ENCODE measurements at regions not wholly inside any gene's neighbourhood (a gene's known extent, or its start where the extent isn't known, plus 50 kb on each side); places are given as distances from the start of the nearest gene placed in this dataset.

DNA sequence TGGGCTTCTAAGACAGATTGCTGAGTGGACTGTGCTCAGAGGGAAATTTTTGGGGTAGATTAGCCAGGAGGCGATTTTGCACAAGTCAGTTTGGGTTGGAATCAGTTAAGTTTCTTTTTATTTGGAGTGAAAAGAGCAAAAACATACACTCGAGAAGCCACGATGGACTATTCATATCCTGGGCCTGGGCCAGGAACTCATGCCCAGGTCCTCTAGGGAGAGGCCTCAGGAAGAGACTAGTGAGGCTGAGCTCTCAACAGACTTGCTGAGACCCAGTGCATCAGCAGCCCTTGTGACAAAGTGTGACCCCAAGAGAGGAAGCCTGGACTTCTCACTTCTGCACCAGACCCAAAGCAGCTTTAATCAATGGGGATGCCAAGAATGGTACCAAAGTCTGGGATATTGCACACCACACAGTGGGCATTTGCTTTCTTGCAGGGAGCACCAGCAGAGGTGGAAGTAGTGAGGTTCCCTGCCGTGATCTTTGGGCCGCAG is 61.6 kb upstream of the MAFB start:
- no peaks in the 10 kb centered on the region for H4K20me1 ChIP-seq (ENCODE audit: control insufficient read depth, insufficient read depth, low read depth, low read length)
- no peaks in the 10 kb centered on the region for H3K9me3 ChIP-seq (ENCODE audit: control insufficient read depth, insufficient read depth, low read length)
- H3K79me2 ChIP-seq (ENCODE audit: control insufficient read depth, low read length): no peaks in the 10 kb centered on the region
- peaks cover 12% of the 10 kb centered on the region for H3K4me1 ChIP-seq (ENCODE audit: control insufficient read depth, low read length)
- H3K36me3 ChIP-seq (ENCODE audit: control insufficient read depth, low read length): no peaks in the 10 kb centered on the region
- no peak overlapping the region for H3K4me3 ChIP-seq (ENCODE audit: low read length)
- H3K9me2 ChIP-seq (replicated peaks; ENCODE audit: control insufficient read depth, low read length): no peaks in the 10 kb centered on the region
- H3K4me2 ChIP-seq (ENCODE audit: low read length): no peak overlapping the region
- no peak overlapping the region for H3K27ac ChIP-seq (ENCODE audit: low read depth, low read length)
- no peaks in the 10 kb centered on the region for H3F3A ChIP-seq (ENCODE audit: control insufficient read depth, insufficient read depth)
- no peaks in the 10 kb centered on the region for H3K27me3 ChIP-seq (ENCODE audit: control insufficient read depth, low read length)
- TF ChIP-seq, protein P1, sequence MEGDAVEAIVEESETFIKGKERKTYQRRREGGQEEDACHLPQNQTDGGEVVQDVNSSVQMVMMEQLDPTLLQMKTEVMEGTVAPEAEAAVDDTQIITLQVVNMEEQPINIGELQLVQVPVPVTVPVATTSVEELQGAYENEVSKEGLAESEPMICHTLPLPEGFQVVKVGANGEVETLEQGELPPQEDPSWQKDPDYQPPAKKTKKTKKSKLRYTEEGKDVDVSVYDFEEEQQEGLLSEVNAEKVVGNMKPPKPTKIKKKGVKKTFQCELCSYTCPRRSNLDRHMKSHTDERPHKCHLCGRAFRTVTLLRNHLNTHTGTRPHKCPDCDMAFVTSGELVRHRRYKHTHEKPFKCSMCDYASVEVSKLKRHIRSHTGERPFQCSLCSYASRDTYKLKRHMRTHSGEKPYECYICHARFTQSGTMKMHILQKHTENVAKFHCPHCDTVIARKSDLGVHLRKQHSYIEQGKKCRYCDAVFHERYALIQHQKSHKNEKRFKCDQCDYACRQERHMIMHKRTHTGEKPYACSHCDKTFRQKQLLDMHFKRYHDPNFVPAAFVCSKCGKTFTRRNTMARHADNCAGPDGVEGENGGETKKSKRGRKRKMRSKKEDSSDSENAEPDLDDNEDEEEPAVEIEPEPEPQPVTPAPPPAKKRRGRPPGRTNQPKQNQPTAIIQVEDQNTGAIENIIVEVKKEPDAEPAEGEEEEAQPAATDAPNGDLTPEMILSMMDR (IDR thresholded peaks at IDR 0.05; ENCODE audit: low read depth, low read length, poor library complexity, severe bottlenecking): no peak
- no peak for TF ChIP-seq EZH2phosphoT487 (IDR thresholded peaks at IDR 0.05; ENCODE audit: borderline replicate concordance, low read length)

DNA sequence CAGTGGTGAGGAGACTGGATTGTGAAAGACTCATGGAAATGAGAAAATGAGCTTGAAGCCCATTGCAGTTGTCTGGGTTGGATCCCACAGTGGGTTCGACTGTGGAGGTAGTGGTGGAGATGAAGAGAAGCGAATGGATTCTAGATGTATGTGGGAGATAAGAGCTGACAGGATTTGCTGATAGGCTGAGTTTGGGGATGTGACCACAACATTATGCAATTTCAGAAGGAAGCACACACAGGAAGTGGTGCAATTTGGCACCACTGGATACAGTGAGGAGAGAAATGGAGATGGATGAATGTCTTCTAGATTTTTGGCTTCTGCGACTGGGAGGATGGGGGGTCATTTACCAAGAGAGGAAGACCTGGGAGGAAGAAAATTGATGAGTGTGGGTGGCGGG is 64.4 kb upstream of the MAFB start:
- H3K9me3 ChIP-seq (ENCODE audit: control insufficient read depth, insufficient read depth, low read length): no peaks in the 10 kb centered on the region
- no peaks in the 10 kb centered on the region for H3K79me2 ChIP-seq (ENCODE audit: control insufficient read depth, low read length)
- H3K27me3 ChIP-seq (ENCODE audit: control insufficient read depth, low read length): no peaks in the 10 kb centered on the region
- H3K9me2 ChIP-seq (replicated peaks; ENCODE audit: control insufficient read depth, low read length): no peaks in the 10 kb centered on the region
- peaks cover 6% of the 10 kb centered on the region for H3K4me1 ChIP-seq (ENCODE audit: control insufficient read depth, low read length)
- no peaks in the 10 kb centered on the region for H4K20me1 ChIP-seq (ENCODE audit: control insufficient read depth, insufficient read depth, low read depth, low read length)
- no peaks in the 10 kb centered on the region for H3K36me3 ChIP-seq (ENCODE audit: control insufficient read depth, low read length)
- TF ChIP-seq EZH2phosphoT487 (IDR thresholded peaks at IDR 0.05; ENCODE audit: borderline replicate concordance, low read length): no peak
- no peak overlapping the region for H3K4me2 ChIP-seq (ENCODE audit: low read length)
- no peak overlapping the region for H3K4me3 ChIP-seq (ENCODE audit: low read length)
- H3K27ac ChIP-seq (ENCODE audit: low read depth, low read length): no peak overlapping the region
- H3F3A ChIP-seq (ENCODE audit: control insufficient read depth, insufficient read depth): no peaks in the 10 kb centered on the region

DNA sequence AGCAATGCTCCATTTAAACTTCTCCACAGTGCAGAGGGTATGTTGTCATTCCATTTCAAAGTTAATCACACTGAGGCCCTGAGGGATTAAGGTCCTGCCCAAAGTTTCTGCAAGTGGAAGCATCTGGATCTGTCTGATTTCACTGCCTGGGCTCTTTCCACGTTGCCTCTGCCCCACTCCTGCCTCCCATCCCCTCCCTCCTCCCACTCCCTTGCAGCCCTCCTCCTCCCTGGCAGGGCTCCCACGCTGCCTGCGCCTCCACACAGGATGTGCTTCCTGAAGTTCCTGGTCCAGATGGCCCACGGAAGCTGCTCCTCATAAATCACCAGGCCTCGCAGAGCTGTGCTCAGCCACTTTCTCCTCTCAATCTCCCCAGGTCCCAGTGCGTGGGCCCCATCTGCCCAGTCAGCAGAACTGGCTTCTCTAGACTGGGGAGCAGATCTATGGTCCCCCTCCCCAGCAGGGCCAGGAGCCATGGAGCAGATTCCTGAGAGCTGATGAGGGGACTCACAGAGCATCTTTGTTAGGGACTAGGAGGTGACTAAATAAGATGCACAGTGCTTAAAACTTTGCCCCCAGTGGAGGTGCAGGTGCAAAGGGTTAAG is 65.4 kb upstream of the MAFB start:
- Histone ChIP-seq H3K4me1 (ENCODE audit: control insufficient read depth, low read length) (peaks cover 6% of the 10 kb centered on the region), H3K9me2 (replicated peaks; ENCODE audit: control insufficient read depth, low read length) (no peaks in the 10 kb centered on the region), H3K36me3 (ENCODE audit: control insufficient read depth, low read length) (no peaks in the 10 kb centered on the region), H3K4me2 (ENCODE audit: low read length) (no peak overlapping the region), H3K79me2 (ENCODE audit: control insufficient read depth, low read length) (no peaks in the 10 kb centered on the region), H3K9me3 (ENCODE audit: control insufficient read depth, insufficient read depth, low read length) (no peaks in the 10 kb centered on the region), H3K27me3 (ENCODE audit: control insufficient read depth, low read length) (no peaks in the 10 kb centered on the region), H3K4me3 (ENCODE audit: low read length) (no peak overlapping the region), H3K27ac (ENCODE audit: low read depth, low read length) (no peak overlapping the region), H3F3A (ENCODE audit: control insufficient read depth, insufficient read depth) (no peaks in the 10 kb centered on the region), H4K20me1 (ENCODE audit: control insufficient read depth, insufficient read depth, low read depth, low read length) (no peaks in the 10 kb centered on the region)
- TF ChIP-seq, protein P1 (IDR thresholded peaks at IDR 0.05; ENCODE audit: low read depth, low read length, poor library complexity, severe bottlenecking): no peak
- TF ChIP-seq EZH2phosphoT487 (IDR thresholded peaks at IDR 0.05; ENCODE audit: borderline replicate concordance, low read length): no peak

DNA sequence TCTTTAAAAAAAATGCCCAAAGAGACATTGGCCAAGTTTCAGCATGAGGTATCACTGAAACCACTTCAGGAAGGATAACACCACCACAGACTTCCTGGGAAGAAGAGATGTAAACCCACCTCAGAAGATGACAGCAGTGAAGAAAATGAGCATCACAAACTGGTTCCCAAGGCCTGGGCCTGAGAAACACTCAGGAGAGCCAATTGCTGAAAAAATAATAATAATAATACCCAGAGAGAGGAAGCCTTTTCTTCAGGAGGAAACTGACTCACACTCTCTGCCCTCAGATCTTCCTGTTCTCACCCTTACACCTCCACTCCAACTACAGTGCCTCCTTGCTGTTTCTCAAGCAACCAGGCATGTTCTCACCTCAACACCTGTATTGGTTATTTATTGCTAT is 68.1 kb upstream of the MAFB start:
- H3K9me3 ChIP-seq (ENCODE audit: control insufficient read depth, insufficient read depth, low read length): no peaks in the 10 kb centered on the region
- no peak overlapping the region for H3K27ac ChIP-seq (ENCODE audit: low read depth, low read length)
- H3K4me2 ChIP-seq (ENCODE audit: low read length): no peak overlapping the region
- TF ChIP-seq, protein P1 (IDR thresholded peaks at IDR 0.05; ENCODE audit: low read depth, low read length, poor library complexity, severe bottlenecking): no peak
- TF ChIP-seq EZH2phosphoT487 (IDR thresholded peaks at IDR 0.05; ENCODE audit: borderline replicate concordance, low read length): no peak
- no peaks in the 10 kb centered on the region for H3K27me3 ChIP-seq (ENCODE audit: control insufficient read depth, low read length)
- no peaks in the 10 kb centered on the region for H3K79me2 ChIP-seq (ENCODE audit: control insufficient read depth, low read length)
- no peaks in the 10 kb centered on the region for H3K9me2 ChIP-seq (replicated peaks; ENCODE audit: control insufficient read depth, low read length)
- H3K36me3 ChIP-seq (ENCODE audit: control insufficient read depth, low read length): no peaks in the 10 kb centered on the region
- peaks cover 6% of the 10 kb centered on the region for H3K4me1 ChIP-seq (ENCODE audit: control insufficient read depth, low read length)
- no peak overlapping the region for H3K4me3 ChIP-seq (ENCODE audit: low read length)
- H4K20me1 ChIP-seq (ENCODE audit: control insufficient read depth, insufficient read depth, low read depth, low read length): no peaks in the 10 kb centered on the region
- no peaks in the 10 kb centered on the region for H3F3A ChIP-seq (ENCODE audit: control insufficient read depth, insufficient read depth)
